ENCODE measurements at regions not wholly inside any gene's neighbourhood (a gene's known extent, or its start where the extent isn't known, plus 50 kb on each side); places are given as distances from the start of the nearest gene placed in this dataset.

DNA sequence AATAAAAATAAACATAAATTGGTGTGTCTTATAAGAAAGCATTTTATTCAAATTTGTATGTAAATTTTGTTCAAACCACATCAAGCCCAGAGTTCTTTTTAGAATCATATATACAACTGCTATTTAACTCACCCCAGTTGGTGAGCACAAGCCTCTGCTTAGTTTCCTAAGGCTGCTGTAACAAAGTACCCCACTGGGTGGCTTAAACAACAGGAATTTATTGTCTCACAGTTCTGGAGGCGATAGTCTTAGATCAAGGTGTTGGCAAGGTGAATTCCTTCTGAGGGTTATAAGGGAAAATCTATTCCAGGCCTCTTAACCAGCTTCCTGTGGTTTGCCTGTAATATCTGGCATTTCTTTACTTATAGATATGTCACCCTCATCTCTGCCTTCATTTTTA is 1133.5 kb downstream of the OLFM4 start:
- no peak overlapping the region for H3K4me3 ChIP-seq (ENCODE audit: control insufficient read depth, low read depth, low read length)

DNA sequence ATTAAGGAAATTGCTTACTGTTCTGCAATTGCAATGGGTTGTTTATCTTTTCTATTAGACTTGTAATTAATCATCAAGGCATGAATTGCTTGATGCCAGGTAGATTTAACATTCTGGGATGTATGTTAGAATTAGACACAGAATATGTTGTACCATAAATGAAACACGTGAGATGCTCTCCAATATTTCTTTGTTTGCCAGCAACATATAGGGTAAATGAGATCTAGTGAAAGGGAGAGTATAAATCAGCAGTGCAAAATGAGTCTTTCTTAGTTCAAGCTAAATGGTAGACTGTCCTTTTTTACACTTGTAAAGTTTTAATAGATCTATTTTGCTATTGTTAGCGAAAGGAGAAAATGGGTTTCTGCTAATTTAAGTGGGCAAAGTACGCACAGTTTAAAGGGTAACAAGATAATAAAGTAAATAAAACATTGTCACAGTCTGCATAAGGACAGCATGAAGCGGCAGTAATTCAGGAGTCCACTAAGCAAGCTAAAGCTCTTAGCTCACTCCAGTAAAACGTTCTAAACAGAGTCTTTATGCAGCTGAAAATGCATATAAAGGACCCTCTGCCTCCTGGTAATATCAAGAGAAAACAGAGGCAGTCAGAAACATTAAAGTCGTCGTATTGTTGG is 1137.1 kb downstream of the OLFM4 start:
- TF ChIP-seq, protein P1, sequence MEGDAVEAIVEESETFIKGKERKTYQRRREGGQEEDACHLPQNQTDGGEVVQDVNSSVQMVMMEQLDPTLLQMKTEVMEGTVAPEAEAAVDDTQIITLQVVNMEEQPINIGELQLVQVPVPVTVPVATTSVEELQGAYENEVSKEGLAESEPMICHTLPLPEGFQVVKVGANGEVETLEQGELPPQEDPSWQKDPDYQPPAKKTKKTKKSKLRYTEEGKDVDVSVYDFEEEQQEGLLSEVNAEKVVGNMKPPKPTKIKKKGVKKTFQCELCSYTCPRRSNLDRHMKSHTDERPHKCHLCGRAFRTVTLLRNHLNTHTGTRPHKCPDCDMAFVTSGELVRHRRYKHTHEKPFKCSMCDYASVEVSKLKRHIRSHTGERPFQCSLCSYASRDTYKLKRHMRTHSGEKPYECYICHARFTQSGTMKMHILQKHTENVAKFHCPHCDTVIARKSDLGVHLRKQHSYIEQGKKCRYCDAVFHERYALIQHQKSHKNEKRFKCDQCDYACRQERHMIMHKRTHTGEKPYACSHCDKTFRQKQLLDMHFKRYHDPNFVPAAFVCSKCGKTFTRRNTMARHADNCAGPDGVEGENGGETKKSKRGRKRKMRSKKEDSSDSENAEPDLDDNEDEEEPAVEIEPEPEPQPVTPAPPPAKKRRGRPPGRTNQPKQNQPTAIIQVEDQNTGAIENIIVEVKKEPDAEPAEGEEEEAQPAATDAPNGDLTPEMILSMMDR (conservative IDR thresholded peaks at IDR 0.05; ENCODE audit: control insufficient read depth, insufficient read depth, low read depth, low read length), result no peak
- DNase-seq (ENCODE audit: low read depth), result no peak
- H3K4me3 ChIP-seq (ENCODE audit: control insufficient read depth, low read depth, low read length), result no peak overlapping the region

More for the DNA sequence above, 1133.5 kb downstream of the OLFM4 start:
- DNase-seq (ENCODE audit: low read depth), result no peak
- TF ChIP-seq, protein P1 (conservative IDR thresholded peaks at IDR 0.05; ENCODE audit: control insufficient read depth, insufficient read depth, low read depth, low read length), result no peak

DNA sequence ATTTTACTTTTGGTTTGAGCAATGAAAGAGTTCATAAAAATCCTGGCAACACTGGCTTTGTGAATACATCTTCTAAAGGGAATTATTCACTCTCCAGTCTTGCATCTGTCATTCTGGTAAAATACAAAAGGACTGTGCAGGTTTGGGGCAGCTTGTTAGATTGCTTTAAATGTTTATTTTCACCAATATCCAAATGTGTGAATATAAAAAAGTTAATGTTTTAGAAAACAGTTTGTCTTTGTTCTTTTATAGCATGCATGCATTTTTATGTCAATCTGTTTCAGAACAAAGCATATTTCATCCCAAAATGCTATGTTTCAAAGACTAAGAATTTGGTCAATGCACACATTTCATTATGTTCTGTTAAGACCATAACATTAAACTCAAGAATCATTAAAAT is 1145.4 kb downstream of the OLFM4 start:
- no peak overlapping the region for H3K4me3 ChIP-seq (ENCODE audit: control insufficient read depth, low read depth, low read length)
- no peak for DNase-seq (ENCODE audit: low read depth)
- TF ChIP-seq, protein P1 (conservative IDR thresholded peaks at IDR 0.05; ENCODE audit: control insufficient read depth, insufficient read depth, low read depth, low read length), result no peak

DNA sequence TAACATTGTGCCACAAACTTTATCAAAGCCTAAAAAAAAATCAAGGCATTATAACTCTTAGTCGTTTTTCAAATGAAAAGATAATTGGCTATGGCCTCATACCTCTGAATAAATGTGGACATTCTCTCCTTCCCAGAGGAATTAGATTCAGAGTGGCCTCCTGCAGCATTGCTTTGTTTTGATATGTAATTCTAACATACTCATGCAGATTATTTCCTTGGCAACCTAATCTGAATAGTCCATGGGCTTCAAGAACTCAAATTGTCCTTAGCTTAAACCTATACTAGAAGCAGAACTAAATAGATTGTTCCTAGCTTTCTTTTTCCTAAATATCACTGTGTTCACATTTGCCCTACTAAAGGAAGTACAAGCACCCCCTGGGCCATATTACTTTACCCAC is 1146.9 kb downstream of the OLFM4 start:
- TF ChIP-seq, protein P1 (conservative IDR thresholded peaks at IDR 0.05; ENCODE audit: control insufficient read depth, insufficient read depth, low read depth, low read length), result no peak
- no peak for DNase-seq (ENCODE audit: low read depth)
- H3K4me3 ChIP-seq (ENCODE audit: control insufficient read depth, low read depth, low read length), result no peak overlapping the region

DNA sequence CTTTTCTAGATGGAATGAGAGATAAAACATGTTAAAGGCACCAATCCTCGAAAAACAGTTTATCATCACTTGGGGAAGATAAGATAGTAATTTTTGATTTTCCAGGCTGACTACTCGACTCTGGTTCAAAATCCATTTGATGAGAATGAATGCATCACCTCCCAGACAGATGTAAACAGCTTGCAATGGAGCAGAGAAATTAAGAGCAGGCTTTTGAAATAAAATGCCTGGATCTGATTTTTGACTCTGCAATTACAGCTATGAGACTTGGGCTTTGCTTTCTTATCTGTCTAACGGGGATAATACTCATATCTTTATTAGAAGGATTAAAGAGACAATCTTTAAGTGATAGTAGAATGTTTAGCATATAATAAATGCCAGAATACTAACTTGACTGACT is 1148.9 kb downstream of the OLFM4 start:
- no peak for DNase-seq (ENCODE audit: low read depth)
- H3K4me3 ChIP-seq (ENCODE audit: control insufficient read depth, low read depth, low read length), result no peak overlapping the region

DNA sequence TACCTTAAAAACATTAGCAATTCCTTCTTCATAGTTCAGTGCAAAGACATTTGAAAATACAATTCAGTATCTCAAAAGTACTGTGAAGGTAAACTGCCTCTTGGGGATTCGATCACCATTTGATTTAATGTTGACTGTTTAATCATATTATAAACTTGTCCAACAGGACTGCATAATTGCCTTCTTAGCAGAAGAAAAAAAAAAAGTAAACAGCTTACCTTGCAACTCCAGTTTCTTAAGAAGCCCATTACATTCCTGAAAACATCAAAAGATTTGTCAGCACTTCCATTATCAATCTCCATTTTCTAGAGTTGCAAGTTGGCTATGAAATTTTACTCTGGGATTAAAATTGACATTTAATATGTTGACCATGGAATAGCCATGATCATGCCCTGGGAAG is 1154.6 kb downstream of the OLFM4 start:
- TF ChIP-seq, protein P1 (conservative IDR thresholded peaks at IDR 0.05; ENCODE audit: control insufficient read depth, insufficient read depth, low read depth, low read length), result no peak
- H3K4me3 ChIP-seq (ENCODE audit: control insufficient read depth, low read depth, low read length), result no peak overlapping the region
- no peak for DNase-seq (ENCODE audit: low read depth)

More for the DNA sequence above, 1148.9 kb downstream of the OLFM4 start:
- TF ChIP-seq, protein P1 (conservative IDR thresholded peaks at IDR 0.05; ENCODE audit: control insufficient read depth, insufficient read depth, low read depth, low read length), result no peak

DNA sequence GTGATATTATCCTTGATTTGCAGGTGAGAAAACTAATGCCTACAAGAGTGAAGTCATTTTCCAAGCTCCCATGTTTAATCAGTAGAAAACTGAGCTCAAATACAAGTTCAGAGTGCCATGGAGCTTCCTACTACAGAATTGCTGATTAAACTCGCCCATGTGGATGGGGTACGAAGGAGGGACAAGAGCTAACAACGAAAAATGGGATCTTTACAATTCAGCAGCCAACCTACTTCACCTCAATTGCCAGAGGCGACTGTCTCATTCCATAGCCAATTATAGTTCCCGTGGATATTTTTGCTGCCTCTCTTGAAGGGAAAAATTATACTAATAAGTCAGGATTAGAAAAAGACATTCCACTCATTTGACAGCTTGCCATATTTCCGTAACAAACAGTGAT is 1155.1 kb downstream of the OLFM4 start:
- no peak overlapping the region for H3K4me3 ChIP-seq (ENCODE audit: control insufficient read depth, low read depth, low read length)
- TF ChIP-seq, protein P1 (conservative IDR thresholded peaks at IDR 0.05; ENCODE audit: control insufficient read depth, insufficient read depth, low read depth, low read length), result no peak
- no peak for DNase-seq (ENCODE audit: low read depth)

All from fibroblast of mammary gland (primary cell).